Neuronal stem cell (in vitro differentiated cells): ENCODE measurements at regions not wholly inside any gene's neighbourhood (a gene's known extent, or its start where the extent isn't known, plus 50 kb on each side); places are given as distances from the start of the nearest gene placed in this dataset.

Experiments used
- DNase-seq: peaks from one replicate; pipeline ENCODE4 v3.0.0-alpha.2; 2013; ENCODE audit warnings: low spot score
- H2AFZ ChIP-seq: one replicate; pipeline ENCODE4 v1.6.1; 2013; ENCODE audit warnings: mild to moderate bottlenecking, low read length, inconsistent platforms
- H2AK5ac ChIP-seq: 2 replicates; pipeline ENCODE4 v1.6.1; 2013; ENCODE audit warnings: low read depth, mild to moderate bottlenecking, inconsistent platforms, low read length, moderate library complexity, mixed read lengths
- H2BK120ac ChIP-seq: 2 replicates; pipeline ENCODE4 v1.6.1; 2013; ENCODE audit warnings: low read depth, mild to moderate bottlenecking, inconsistent platforms, low read length, moderate library complexity, mixed read lengths
- H2BK12ac ChIP-seq: one replicate; pipeline ENCODE4 v1.6.1; 2013; ENCODE audit warnings: low read length, inconsistent platforms
- H2BK15ac ChIP-seq: 2 replicates; pipeline ENCODE4 v1.6.1; 2013; ENCODE audit warnings: mild to moderate bottlenecking, low read length, inconsistent platforms, mixed read lengths
- H2BK5ac ChIP-seq: one replicate; pipeline ENCODE4 v1.6.1; 2013; ENCODE audit warnings: inconsistent platforms, mild to moderate bottlenecking, low read length, moderate library complexity
- H3K14ac ChIP-seq: one replicate; pipeline ENCODE4 v1.6.1; 2013; ENCODE audit warnings: low read length, inconsistent platforms
- H3K18ac ChIP-seq: 2 replicates; pipeline ENCODE4 v1.6.1; 2013; ENCODE audit warnings: low read length, inconsistent platforms
- H3K23ac ChIP-seq: 2 replicates; pipeline ENCODE4 v1.6.1; 2013; ENCODE audit warnings: low read depth, mild to moderate bottlenecking, mixed read lengths, low read length, inconsistent platforms; ENCODE audit not compliant: poor library complexity
- H3K27ac ChIP-seq: replicated peaks from 3 replicates; pipeline ENCODE4 v1.5.1; 2013; ENCODE audit warnings: low read length, inconsistent platforms
- H3K27me3 ChIP-seq, 3 experiments: 2 replicates each; pipeline ENCODE4 v1.6.1; 2013; ENCODE audit warnings: low read length in 3 of 3, mild to moderate bottlenecking in 2 of 3, inconsistent platforms in 1 of 3, low read depth in 1 of 3, mixed read lengths in 1 of 3, moderate library complexity in 1 of 3; ENCODE audit not compliant: control insufficient read depth in 3 of 3, insufficient read depth in 3 of 3
- H3K36me3 ChIP-seq, 2 donors: replicated peaks in 1 of 2; 2 replicates each; pipeline ENCODE4 v1.6.1; 2013; ENCODE audit warnings: low read length in 2 of 2; ENCODE audit not compliant: control insufficient read depth in 2 of 2, insufficient read depth in 2 of 2
- H3K4ac ChIP-seq: 2 replicates; pipeline ENCODE4 v1.6.1; 2013; ENCODE audit warnings: inconsistent platforms, mild to moderate bottlenecking, low read length, moderate library complexity
- H3K4me1 ChIP-seq, 2 donors: 1 replicate in 1 of 2; 2 replicates in 1 of 2; pipeline ENCODE4 v1.6.1; 2013; ENCODE audit warnings: low read length in 2 of 2, low read depth in 1 of 2; ENCODE audit not compliant: control insufficient read depth in 2 of 2, insufficient read depth in 1 of 2
- H3K4me2 ChIP-seq: one replicate; pipeline ENCODE4 v1.6.1; 2013; ENCODE audit warnings: mild to moderate bottlenecking, low read length, inconsistent platforms; ENCODE audit not compliant: insufficient read depth, poor library complexity, severe bottlenecking
- H3K4me3 ChIP-seq, 2 donors: 2 replicates each; pipeline ENCODE4 v1.5.1; 2013; ENCODE audit warnings: low read length in 2 of 2, mild to moderate bottlenecking in 2 of 2, inconsistent platforms in 1 of 2, moderate library complexity in 1 of 2
- H3K79me1 ChIP-seq: one replicate; pipeline ENCODE4 v1.6.1; 2013; ENCODE audit warnings: low read depth, mild to moderate bottlenecking, inconsistent platforms, low read length, moderate library complexity
- H3K9ac ChIP-seq: one replicate; pipeline ENCODE4 v1.6.1; 2013; ENCODE audit warnings: mild to moderate bottlenecking, low read depth, low read length, inconsistent platforms; ENCODE audit not compliant: poor library complexity
- H3K9me3 ChIP-seq, 2 donors: replicated peaks in 1 of 2; 2 replicates each; pipeline versions ENCODE3 to v1.6.1; 2013; ENCODE audit warnings: low read length in 2 of 2, mild to moderate bottlenecking in 2 of 2, inconsistent platforms in 1 of 2, low read depth in 1 of 2, mixed read lengths in 1 of 2, moderate library complexity in 1 of 2; ENCODE audit not compliant: control insufficient read depth in 2 of 2, insufficient read depth in 1 of 2
- H4K8ac ChIP-seq: one replicate; pipeline ENCODE4 v1.6.1; 2013; ENCODE audit warnings: low read depth, mild to moderate bottlenecking, inconsistent platforms, low read length, moderate library complexity
- H4K91ac ChIP-seq: one replicate; pipeline ENCODE4 v1.6.1; 2013; ENCODE audit warnings: low read length, low read depth, mild to moderate bottlenecking, inconsistent platforms; ENCODE audit not compliant: poor library complexity
- WGBS, 2 donors: extraction: QIAGEN DNeasy Blood & Tissue Kit; methylation state at CpG; one replicate each; pipeline ENCODE4 v1.1.7; 2013; ENCODE audit warnings: missing lambda C conversion rate in 2 of 2, mixed read lengths in 1 of 2; ENCODE audit not compliant: insufficient read length in 2 of 2, insufficient replicate concordance in 1 of 2; ENCODE audit errors: extremely low coverage in 2 of 2; 5-methylcytosine and 5-hydroxymethylcytosine counted together

GRCh38 chr1:29547300-29547699 lies 311.0 kb downstream of the PTPRU start:
- H2AK5ac ChIP-seq = no peak overlapping the region
- no peak overlapping the region for H3K9ac ChIP-seq
- DNase-seq = no peak
- no peak overlapping the region for H3K14ac ChIP-seq
- H3K23ac ChIP-seq = no peak overlapping the region
- H3K18ac ChIP-seq = no peak overlapping the region
- H2BK5ac ChIP-seq = no peak overlapping the region
- no CpG with 5 or more reads among the region's 5 CpGs for WGBS, 2 donors
- H3K79me1 ChIP-seq = no peaks in the 10 kb centered on the region
- H2AFZ ChIP-seq = no peak overlapping the region
- H2BK120ac ChIP-seq = no peak overlapping the region
- H4K8ac ChIP-seq = no peak overlapping the region
- H3K4me2 ChIP-seq = no peak overlapping the region
- H3K27me3 ChIP-seq = no peaks in the 10 kb centered on the region
- H3K9me3 ChIP-seq = no peaks in the 10 kb centered on the region
- no peak overlapping the region for H2BK15ac ChIP-seq
- no peak overlapping the region for H3K4me3 ChIP-seq
- no peak overlapping the region for H4K91ac ChIP-seq
- no peak overlapping the region for H2BK12ac ChIP-seq
- H3K4ac ChIP-seq = no peak overlapping the region
- no peaks in the 10 kb centered on the region for H3K4me1 ChIP-seq
- no peak overlapping the region for H3K27ac ChIP-seq
- no peaks in the 10 kb centered on the region for H3K36me3 ChIP-seq

- Histone ChIP-seq H4K91ac (no peak overlapping the region), H2BK5ac (no peak overlapping the region), H3K18ac (peak overlapping the region; percentile 36), H3K36me3 (no peaks in the 10 kb centered on the region), H2AFZ (no peak overlapping the region), H3K4me3 (no peak overlapping the region), H3K9ac (no peak overlapping the region), H4K8ac (no peak overlapping the region), H3K4ac (no peak overlapping the region), H3K4me1 (no peaks in the 10 kb centered on the region), H3K23ac (peak overlapping the region; percentile 13), H2BK12ac (no peak overlapping the region), H2BK15ac (no peak overlapping the region), H3K9me3 (no peaks in the 10 kb centered on the region), H3K4me2 (no peak overlapping the region), H3K14ac (no peak overlapping the region), H3K79me1 (no peaks in the 10 kb centered on the region), H3K27me3 (no peaks in the 10 kb centered on the region), H3K27ac (no peak overlapping the region), H2AK5ac (peak overlapping the region; percentile 26), H2BK120ac (no peak overlapping the region)
- no peak for DNase-seq
- WGBS, 2 donors = no CpG with 5 or more reads among the region's 3 CpGs
These were observed 310.2 kb downstream of the PTPRU start for GRCh38 chr1:29546496-29546895.

- Histone ChIP-seq H2BK15ac (no peak overlapping the region), H2BK5ac (no peak overlapping the region), H3K9me3 (no peaks in the 10 kb centered on the region), H2AK5ac (no peak overlapping the region), H2AFZ (no peak overlapping the region), H4K91ac (no peak overlapping the region), H3K27me3 (no peaks in the 10 kb centered on the region), H3K23ac (no peak overlapping the region), H3K36me3 (no peaks in the 10 kb centered on the region), H3K9ac (no peak overlapping the region), H2BK12ac (no peak overlapping the region), H3K4ac (no peak overlapping the region), H3K14ac (no peak overlapping the region), H3K79me1 (no peaks in the 10 kb centered on the region), H4K8ac (no peak overlapping the region), H3K4me2 (no peak overlapping the region), H3K4me3 (no peak overlapping the region), H3K4me1 (no peaks in the 10 kb centered on the region), H2BK120ac (no peak overlapping the region), H3K27ac (no peak overlapping the region), H3K18ac (no peak overlapping the region)
- no CpG with 5 or more reads among the region's 1 CpG for WGBS, 2 donors
- DNase-seq = no peak
These were observed 308.1 kb downstream of the PTPRU start for GRCh38 chr1:29544406-29544805.

- H2BK15ac ChIP-seq = no peak overlapping the region
- no peaks in the 10 kb centered on the region for H3K4me1 ChIP-seq
- H3K23ac ChIP-seq = no peak overlapping the region
- no CpG with 5 or more reads among the region's 6 CpGs for WGBS, 2 donors
- H3K9ac ChIP-seq = no peak overlapping the region
- H3K9me3 ChIP-seq = no peaks in the 10 kb centered on the region
- H2BK120ac ChIP-seq = no peak overlapping the region
- H3K79me1 ChIP-seq = no peaks in the 10 kb centered on the region
- no peak overlapping the region for H3K18ac ChIP-seq
- H3K4me3 ChIP-seq = no peak overlapping the region
- no peaks in the 10 kb centered on the region for H3K36me3 ChIP-seq
- peak overlapping the region; percentile 6 for H2AK5ac ChIP-seq
- DNase-seq = no peak
- no peak overlapping the region for H3K14ac ChIP-seq
- H2BK5ac ChIP-seq = no peak overlapping the region
- no peak overlapping the region for H4K91ac ChIP-seq
- H3K4me2 ChIP-seq = no peak overlapping the region
- H3K4ac ChIP-seq = no peak overlapping the region
- no peak overlapping the region for H2BK12ac ChIP-seq
- no peaks in the 10 kb centered on the region for H3K27me3 ChIP-seq
- H4K8ac ChIP-seq = no peak overlapping the region
- H3K27ac ChIP-seq = no peak overlapping the region
- no peak overlapping the region for H2AFZ ChIP-seq
These were observed 307.3 kb downstream of the PTPRU start for GRCh38 chr1:29543586-29543985.
